GM12875 (cell line): ENCODE measurements at regions not wholly inside any gene's neighbourhood (a gene's known extent, or its start where the extent isn't known, plus 50 kb on each side); places are given as distances from the start of the nearest gene placed in this dataset.

Experiments
- H3K4me3 ChIP-seq: one replicate; pipeline ENCODE4 v1.5.1; 2011; ENCODE audit warnings: low read depth, low read length, control low read depth
- CTCF ChIP-seq: IDR thresholded peaks from 2 replicates; pipeline ENCODE4 v1.5.1; 2011; ENCODE audit warnings: low read depth, mild to moderate bottlenecking, control low read depth, inconsistent platforms, low read length, moderate library complexity, borderline replicate concordance; ENCODE audit not compliant: insufficient read depth

GRCh38 chr6:88339761-88340160 is 173.6 kb upstream of the CNR1 start:
- no peak overlapping the region for H3K4me3 ChIP-seq
- TF ChIP-seq CTCF, result no peak

DNA sequence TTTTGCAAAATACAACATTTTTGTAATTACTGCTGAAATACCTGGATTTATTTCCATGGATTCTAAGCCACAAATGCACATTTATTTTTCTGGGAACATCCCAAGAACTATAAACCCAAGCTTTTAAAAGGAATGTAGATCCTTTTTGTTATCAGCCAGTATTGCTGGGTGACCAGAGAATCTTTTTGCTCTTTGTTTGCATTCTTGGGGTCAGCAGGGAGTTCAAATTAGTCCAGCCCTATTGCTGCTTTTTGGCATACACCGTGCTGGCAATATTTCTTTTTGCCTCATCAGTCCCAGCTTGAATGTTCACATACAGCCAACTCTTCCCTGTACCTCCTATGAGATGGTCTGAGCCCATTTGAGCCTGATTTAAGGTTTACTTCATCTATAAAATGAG is 155.2 kb upstream of the CNR1 start:
- TF ChIP-seq CTCF, result no peak

GRCh38 chr6:88311561-88311960 is 145.4 kb upstream of the CNR1 start:
- no peak overlapping the region for H3K4me3 ChIP-seq
- TF ChIP-seq CTCF, result no peak

More for the DNA sequence above, 155.2 kb upstream of the CNR1 start:
- H3K4me3 ChIP-seq, result no peak overlapping the region

DNA sequence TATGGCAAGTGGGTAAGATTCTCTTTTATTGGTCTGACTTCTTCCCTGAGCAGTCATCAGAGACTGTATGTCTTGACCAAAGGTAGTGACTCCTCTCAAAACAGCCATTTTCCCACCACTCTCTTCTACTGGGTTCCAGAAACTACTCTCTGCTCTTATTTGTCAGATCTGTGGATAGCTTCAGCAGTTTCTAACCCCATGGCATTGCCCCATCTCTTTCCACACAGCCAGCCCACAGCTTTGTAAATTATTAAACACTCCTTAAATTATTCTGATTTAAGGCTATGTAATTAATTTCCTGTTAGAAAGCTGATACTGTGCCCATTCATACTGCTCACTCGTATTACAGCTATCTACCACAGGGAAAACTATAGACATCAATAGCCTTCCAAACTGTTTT is 138.4 kb upstream of the CNR1 start:
- no peak for TF ChIP-seq CTCF
- H3K4me3 ChIP-seq, result no peak overlapping the region

DNA sequence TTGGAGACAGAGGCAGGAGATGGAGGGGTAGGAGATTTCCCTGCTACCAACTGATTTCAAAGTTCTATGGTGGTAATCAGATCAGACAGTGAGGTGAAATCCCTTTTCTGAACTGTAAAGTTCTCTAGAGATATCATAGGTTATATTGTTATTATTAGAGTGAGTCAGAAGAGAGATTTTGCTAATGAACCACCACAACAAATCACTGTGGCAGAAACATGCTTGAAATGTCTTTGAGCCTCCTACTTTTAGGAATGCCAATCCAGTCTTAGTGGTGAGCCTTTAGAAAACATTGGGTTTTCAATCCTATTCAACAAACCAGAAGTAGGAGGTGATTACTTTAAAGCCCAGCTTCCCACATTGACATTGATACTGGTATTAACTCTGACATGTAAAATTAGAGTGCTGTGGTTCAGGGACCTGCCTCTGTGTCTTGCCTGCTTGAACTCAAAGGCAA is 136.7 kb upstream of the CNR1 start:
- TF ChIP-seq CTCF, result no peak
- no peak overlapping the region for H3K4me3 ChIP-seq

DNA sequence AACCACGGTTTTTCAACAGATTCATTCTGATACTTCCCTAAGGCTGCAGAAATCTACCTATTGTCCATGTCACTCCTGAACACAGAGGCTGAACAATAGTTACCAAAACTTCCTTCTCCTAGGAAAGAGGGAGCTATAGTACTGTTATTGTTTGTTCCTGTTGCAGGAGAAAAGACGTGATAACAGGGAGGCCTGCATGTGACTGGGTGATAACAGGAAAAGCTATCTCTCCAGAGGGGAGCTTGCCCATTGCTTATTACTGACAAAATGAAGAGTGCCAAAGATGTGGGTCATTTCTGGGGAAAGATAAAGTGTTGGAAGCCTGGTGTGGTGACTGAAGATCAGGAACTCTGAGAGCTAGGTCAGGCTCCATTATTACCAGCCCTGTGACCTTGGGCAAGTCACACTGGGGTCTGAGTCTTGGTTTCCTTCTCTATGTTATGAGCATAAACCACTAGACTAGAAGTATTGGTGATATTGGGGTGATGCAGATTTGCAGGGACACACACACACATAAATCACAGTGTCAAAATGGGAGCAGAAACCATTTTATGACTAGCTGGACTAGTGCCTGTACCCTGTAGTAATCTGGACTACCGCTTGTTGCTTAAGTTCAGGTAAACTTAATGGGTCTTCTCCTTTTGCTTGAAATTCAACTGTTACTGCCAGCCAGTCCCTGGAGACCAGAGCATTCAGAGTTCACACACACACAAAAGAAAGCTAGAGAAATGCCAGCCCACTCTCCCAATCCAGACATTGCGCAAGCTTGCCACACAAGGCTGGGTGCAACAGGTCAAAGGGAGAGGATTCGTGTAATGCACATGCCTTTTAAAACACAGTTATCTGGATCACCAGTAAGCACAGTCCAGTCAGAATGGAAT is 136.0 kb upstream of the CNR1 start:
- TF ChIP-seq CTCF, result no peak
- H3K4me3 ChIP-seq, result no peak overlapping the region

- H3K4me3 ChIP-seq, result no peak overlapping the region
- TF ChIP-seq CTCF, result no peak
Observed at GRCh38 chr6:88301256-88301655, 135.1 kb upstream of the CNR1 start.
